ENCODE measurements at regions not wholly inside any gene's neighbourhood (a gene's known extent, or its start where the extent isn't known, plus 50 kb on each side); places are given as distances from the start of the nearest gene placed in this dataset.

GRCh38 chr2:239666855-239667376, 266.1 kb upstream of the HDAC4 start:
- no peak for TF ChIP-seq PATZ1 (CRISPR knock-in tag; IDR thresholded peaks at IDR 0.05; ENCODE audit: borderline replicate concordance)
- no peak for TF ChIP-seq CSDC2 (CRISPR knock-in tag; IDR thresholded peaks at IDR 0.05)
